CD8-positive, alpha-beta memory T cell (primary cell): ENCODE measurements at regions not wholly inside any gene's neighbourhood (a gene's known extent, or its start where the extent isn't known, plus 50 kb on each side); places are given as distances from the start of the nearest gene placed in this dataset.
"Not testable (repeated sequence)": the region's sequence is repeated elsewhere in the genome, so short reads cannot be mapped to it uniquely, and the experiment has no call there.

Source experiments
- CTCF ChIA-PET: fragments of 350-600 bp; sonication (Branson Sonifier 250); formaldehyde crosslinking; loops from one replicate; lab custom pipeline; 2021; ENCODE audit warnings: antibody characterized with exemption; lab: Charles Lee
- POLR2A ChIA-PET: fragments of 350-600 bp; sonication (Branson Sonifier 250); formaldehyde crosslinking; loops from one replicate; lab custom pipeline; 2021; ENCODE audit warnings: antibody characterized with exemption; lab: Charles Lee
- DNase-seq, 5 donors: peaks; one replicate each; pipeline versions ENCODE4 v3.0.0 to v3.0.0-alpha.2; 2020 to 2022; ENCODE audit warnings: mixed read lengths in 1 of 5
- H3K27ac ChIP-seq: one replicate; pipeline ENCODE4 v1.7.0; 2013; ENCODE audit warnings: low read depth, mild to moderate bottlenecking, low read length, moderate library complexity
- H3K27me3 ChIP-seq: 2 replicates; pipeline ENCODE4 v1.7.0; 2013; ENCODE audit warnings: low read length, mild to moderate bottlenecking; ENCODE audit not compliant: insufficient read depth, poor library complexity, severe bottlenecking
- H3K36me3 ChIP-seq: 2 replicates; pipeline ENCODE4 v1.7.0; 2013; ENCODE audit warnings: mild to moderate bottlenecking, low read length, moderate library complexity; ENCODE audit not compliant: insufficient read depth
- H3K4me1 ChIP-seq: 2 replicates; pipeline ENCODE4 v1.7.0; 2013; ENCODE audit warnings: mild to moderate bottlenecking, low read length, moderate library complexity; ENCODE audit not compliant: insufficient read depth
- H3K4me3 ChIP-seq: 2 replicates; pipeline ENCODE4 v1.7.0; 2013; ENCODE audit warnings: mild to moderate bottlenecking, low read length
- H3K9me3 ChIP-seq: 2 replicates; pipeline ENCODE4 v1.7.0; 2013; ENCODE audit warnings: mild to moderate bottlenecking, low read length
- H3K27ac Mint-ChIP-seq, 8 donors: one replicate each; pipeline ENCODE4 v1.8.0; 2020 to 2021; ENCODE audit warnings: mixed read lengths in 8 of 8, mild to moderate bottlenecking in 6 of 8, inconsistent platforms in 3 of 8, moderate library complexity in 3 of 8
- H3K27me3 Mint-ChIP-seq, 2 donors: one replicate each; pipeline ENCODE4 v1.8.0; 2020 to 2021; ENCODE audit warnings: mixed read lengths in 2 of 2, mild to moderate bottlenecking in 1 of 2, moderate library complexity in 1 of 2
- H3K36me3 Mint-ChIP-seq, 3 donors: one replicate each; pipeline ENCODE4 v1.8.0; 2020 to 2021; ENCODE audit warnings: mixed read lengths in 3 of 3, inconsistent platforms in 1 of 3, mild to moderate bottlenecking in 1 of 3
- H3K4me1 Mint-ChIP-seq, 3 donors: one replicate each; pipeline ENCODE4 v1.8.0; 2020 to 2021; ENCODE audit warnings: mixed read lengths in 3 of 3, inconsistent platforms in 1 of 3, mild to moderate bottlenecking in 1 of 3
- H3K4me3 Mint-ChIP-seq, 7 donors: one replicate each; pipeline ENCODE4 v1.8.0; 2020 to 2021; ENCODE audit warnings: mixed read lengths in 7 of 7, mild to moderate bottlenecking in 6 of 7, moderate library complexity in 4 of 7, inconsistent platforms in 2 of 7
- H3K9me3 Mint-ChIP-seq, 5 donors: one replicate each; pipeline ENCODE4 v1.8.0; 2020 to 2022; ENCODE audit warnings: mixed read lengths in 5 of 5, mild to moderate bottlenecking in 3 of 5, moderate library complexity in 2 of 5, inconsistent platforms in 1 of 5

DNA sequence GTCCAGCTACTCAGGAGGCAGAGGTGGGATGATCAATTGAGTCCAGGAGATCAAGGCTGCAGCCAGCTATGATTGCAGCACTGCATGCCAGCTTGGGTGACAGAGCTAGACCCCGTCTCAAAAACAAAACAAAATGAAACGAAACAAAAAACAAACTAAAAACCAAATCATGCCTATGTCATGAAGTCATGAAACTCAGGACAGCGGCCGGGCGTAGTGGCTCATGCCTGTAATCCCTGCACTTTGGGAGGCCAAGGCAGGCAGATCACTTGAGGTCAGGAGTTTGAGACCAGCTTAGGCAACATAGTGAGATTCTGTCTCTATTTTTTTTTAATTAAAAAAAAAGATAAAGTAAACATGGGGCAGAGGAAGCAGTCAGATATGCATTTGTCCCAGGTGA lies 472.6 kb downstream of the GOLGA6L6 start:
- H3K36me3 ChIP-seq, H3K4me1 ChIP-seq, H3K9me3 Mint-ChIP-seq, H3K27me3 Mint-ChIP-seq, H3K27ac ChIP-seq, H3K36me3 Mint-ChIP-seq, POLR2A ChIA-PET, CTCF ChIA-PET, H3K9me3 ChIP-seq, H3K27ac Mint-ChIP-seq, H3K27me3 ChIP-seq, H3K4me3 ChIP-seq, H3K4me1 Mint-ChIP-seq, DNase-seq, H3K4me3 Mint-ChIP-seq: not testable (repeated sequence)

DNA sequence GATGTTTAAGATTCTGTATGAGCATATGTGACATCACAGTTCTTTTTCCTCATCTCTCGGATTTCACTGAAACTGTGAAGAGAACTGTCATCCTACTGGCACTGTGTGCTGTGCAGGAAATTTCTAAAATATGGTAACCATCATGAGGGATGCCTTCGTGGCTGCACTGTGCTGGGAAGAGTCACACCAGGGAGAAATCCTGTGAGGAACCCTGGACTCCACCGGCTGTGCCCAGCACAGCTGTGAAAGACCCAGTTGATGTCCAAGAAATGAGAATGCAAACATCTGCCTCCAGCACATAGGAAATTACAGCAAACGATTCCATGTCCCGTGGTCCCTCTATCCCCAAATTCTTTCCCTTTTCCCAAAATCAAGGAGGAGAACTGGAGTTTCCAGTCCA lies 475.4 kb downstream of the GOLGA6L6 start:
- POLR2A ChIA-PET, H3K27me3 Mint-ChIP-seq, H3K36me3 Mint-ChIP-seq: not testable (repeated sequence)

DNA sequence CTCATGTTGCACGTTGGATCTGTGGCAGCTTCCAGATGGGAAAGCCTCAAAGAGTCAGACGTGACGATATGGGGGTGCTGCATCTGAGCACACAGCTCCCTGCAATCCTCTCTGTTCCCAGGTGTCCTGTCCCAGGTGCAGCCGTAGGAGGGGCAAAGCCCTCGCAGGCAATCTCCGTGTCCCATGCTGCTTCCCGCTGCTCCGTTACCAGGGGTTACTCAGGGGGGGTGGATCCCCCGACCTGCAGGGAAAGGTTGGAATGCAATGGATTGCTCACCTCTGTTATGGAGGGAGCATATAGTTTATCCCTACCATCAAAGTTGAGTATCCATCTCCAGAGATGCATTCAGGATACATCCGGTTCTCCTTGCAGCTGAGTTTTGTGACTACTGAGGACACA lies 476.1 kb downstream of the GOLGA6L6 start:
- H3K27ac Mint-ChIP-seq, H3K4me1 Mint-ChIP-seq, H3K36me3 Mint-ChIP-seq, H3K27me3 Mint-ChIP-seq, H3K4me1 ChIP-seq, H3K4me3 ChIP-seq, POLR2A ChIA-PET, H3K36me3 ChIP-seq, H3K27me3 ChIP-seq, H3K9me3 ChIP-seq, CTCF ChIA-PET, DNase-seq, H3K4me3 Mint-ChIP-seq, H3K27ac ChIP-seq, H3K9me3 Mint-ChIP-seq: not testable (repeated sequence)

More for the DNA sequence above, 475.4 kb downstream of the GOLGA6L6 start:
- H3K27me3 ChIP-seq, CTCF ChIA-PET, H3K9me3 ChIP-seq, H3K4me1 ChIP-seq, H3K9me3 Mint-ChIP-seq, H3K27ac Mint-ChIP-seq, H3K27ac ChIP-seq, H3K4me3 ChIP-seq, H3K4me3 Mint-ChIP-seq, H3K36me3 ChIP-seq, H3K4me1 Mint-ChIP-seq, DNase-seq: not testable (repeated sequence)

DNA sequence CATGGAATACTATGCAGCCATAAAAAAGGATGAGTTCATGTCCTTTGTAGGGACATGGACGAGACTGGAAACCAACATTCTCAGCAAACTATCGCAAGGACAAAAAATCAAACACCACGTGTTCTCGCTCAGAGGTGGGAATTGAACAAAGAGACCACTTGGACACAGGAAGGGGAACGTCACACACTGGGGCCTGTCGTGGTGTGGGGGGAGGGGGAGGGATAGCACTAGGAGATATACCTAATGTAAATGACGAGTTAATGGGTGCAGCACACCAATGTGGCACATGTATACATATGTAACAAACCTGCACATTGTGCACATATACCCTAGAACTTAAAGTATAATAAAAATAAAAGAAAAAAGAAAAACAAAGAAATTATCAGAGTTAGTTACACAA lies 478.4 kb downstream of the GOLGA6L6 start:
- POLR2A ChIA-PET, H3K27ac ChIP-seq, H3K9me3 Mint-ChIP-seq, H3K27me3 ChIP-seq, H3K9me3 ChIP-seq, H3K4me3 ChIP-seq, H3K36me3 Mint-ChIP-seq, H3K36me3 ChIP-seq, H3K4me1 ChIP-seq, H3K27me3 Mint-ChIP-seq, DNase-seq, H3K4me1 Mint-ChIP-seq, H3K27ac Mint-ChIP-seq, H3K4me3 Mint-ChIP-seq, CTCF ChIA-PET: not testable (repeated sequence)

DNA sequence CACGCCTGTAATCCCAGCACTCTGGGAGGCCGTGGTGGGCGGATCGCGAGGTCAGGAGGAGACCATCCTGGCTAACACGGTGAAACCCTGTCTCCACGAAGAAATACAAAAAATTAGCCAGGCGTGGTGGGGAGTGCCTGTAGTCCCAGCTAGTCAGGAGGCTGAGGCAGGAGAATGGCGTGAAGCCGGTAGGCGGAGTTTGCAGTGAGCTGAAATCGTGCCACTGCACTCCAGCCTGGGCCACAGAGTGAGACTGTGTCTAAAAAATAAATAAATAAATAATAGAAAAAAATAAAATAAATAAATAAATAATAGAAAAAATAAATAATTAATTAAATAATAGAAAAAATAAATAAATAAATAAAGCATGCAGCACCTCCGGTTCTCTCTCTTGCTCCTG lies 480.8 kb downstream of the GOLGA6L6 start:
- H3K4me3 Mint-ChIP-seq, H3K9me3 Mint-ChIP-seq, H3K27ac ChIP-seq, H3K4me1 Mint-ChIP-seq, H3K36me3 Mint-ChIP-seq, H3K4me3 ChIP-seq, H3K27me3 Mint-ChIP-seq, H3K27ac Mint-ChIP-seq, CTCF ChIA-PET, POLR2A ChIA-PET, H3K9me3 ChIP-seq, DNase-seq, H3K36me3 ChIP-seq, H3K4me1 ChIP-seq, H3K27me3 ChIP-seq: not testable (repeated sequence)

DNA sequence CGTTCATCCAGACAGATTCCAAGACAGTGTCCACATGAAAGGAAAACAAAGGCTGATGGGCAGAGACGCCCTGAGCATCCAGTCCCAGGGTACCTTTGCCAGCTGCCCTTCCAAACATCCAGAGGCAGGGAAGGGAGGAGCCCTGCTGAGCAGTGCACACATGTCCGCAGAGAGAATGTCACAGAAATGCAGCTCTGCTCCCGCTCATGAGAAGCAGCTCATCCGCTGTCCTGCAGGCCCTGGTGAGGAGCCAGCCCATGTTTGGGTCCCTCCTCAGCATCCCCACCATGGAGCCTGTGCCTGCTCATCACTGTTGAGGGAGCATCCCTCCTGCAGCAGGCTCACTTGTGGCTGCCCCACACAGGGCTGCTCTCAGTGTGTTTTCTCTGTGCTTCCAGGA lies 484.7 kb downstream of the GOLGA6L6 start:
- H3K4me1 Mint-ChIP-seq, H3K9me3 Mint-ChIP-seq, H3K27me3 ChIP-seq, CTCF ChIA-PET, H3K4me3 Mint-ChIP-seq, H3K27ac ChIP-seq, H3K27ac Mint-ChIP-seq, H3K36me3 ChIP-seq, POLR2A ChIA-PET, H3K36me3 Mint-ChIP-seq, H3K4me3 ChIP-seq, DNase-seq, H3K4me1 ChIP-seq, H3K9me3 ChIP-seq, H3K27me3 Mint-ChIP-seq: not testable (repeated sequence)

DNA sequence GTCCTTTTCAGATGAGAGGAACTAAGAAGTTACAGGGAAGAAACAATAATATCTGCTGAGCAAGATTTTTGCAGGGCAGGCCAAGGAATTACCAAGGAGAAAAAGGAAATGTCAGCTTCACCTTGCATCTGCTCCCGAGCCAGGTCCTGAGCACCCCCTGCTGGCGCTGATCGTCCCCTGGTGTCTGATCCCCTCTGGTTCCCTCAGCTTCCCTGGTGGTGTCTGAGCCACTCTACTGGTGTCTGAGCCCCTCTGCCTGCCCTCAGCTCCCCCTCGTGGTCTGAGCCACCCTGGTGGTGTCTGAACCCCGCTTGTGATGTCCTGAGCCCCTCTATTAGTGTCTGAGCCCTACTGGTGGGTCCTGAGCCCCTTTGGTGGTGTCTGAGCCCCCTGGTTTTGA lies 485.7 kb downstream of the GOLGA6L6 start:
- H3K4me1 ChIP-seq, H3K4me3 ChIP-seq, H3K9me3 Mint-ChIP-seq, H3K4me1 Mint-ChIP-seq, H3K27ac ChIP-seq, H3K27me3 ChIP-seq, H3K27me3 Mint-ChIP-seq, H3K9me3 ChIP-seq, H3K4me3 Mint-ChIP-seq, DNase-seq, H3K27ac Mint-ChIP-seq, H3K36me3 ChIP-seq, CTCF ChIA-PET, H3K36me3 Mint-ChIP-seq, POLR2A ChIA-PET: not testable (repeated sequence)

DNA sequence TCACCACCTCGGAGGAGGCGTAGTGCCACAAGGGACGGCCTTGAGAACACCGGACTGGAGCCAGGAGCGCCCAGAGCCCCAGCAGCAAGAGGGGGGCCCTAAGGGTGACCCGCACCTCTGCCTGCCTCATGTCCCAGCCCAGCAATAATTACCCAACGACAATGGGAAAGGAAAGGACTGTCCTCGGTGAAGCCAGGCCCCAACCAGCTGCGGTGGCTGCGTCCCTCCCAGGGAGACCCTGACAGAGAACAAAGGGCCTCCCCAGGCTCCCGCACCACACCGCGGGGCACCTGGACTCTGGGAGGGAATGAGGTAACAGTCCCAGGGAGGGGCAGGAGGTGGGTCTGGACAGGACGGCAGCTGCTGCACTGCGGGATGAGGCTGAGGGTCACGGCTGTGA lies 493.4 kb downstream of the GOLGA6L6 start:
- H3K4me3 ChIP-seq, H3K9me3 Mint-ChIP-seq, H3K36me3 ChIP-seq, H3K4me1 Mint-ChIP-seq, H3K4me1 ChIP-seq, H3K27ac ChIP-seq, H3K9me3 ChIP-seq, H3K27me3 Mint-ChIP-seq, H3K27ac Mint-ChIP-seq, H3K4me3 Mint-ChIP-seq, CTCF ChIA-PET, DNase-seq, POLR2A ChIA-PET, H3K36me3 Mint-ChIP-seq, H3K27me3 ChIP-seq: not testable (repeated sequence)

DNA sequence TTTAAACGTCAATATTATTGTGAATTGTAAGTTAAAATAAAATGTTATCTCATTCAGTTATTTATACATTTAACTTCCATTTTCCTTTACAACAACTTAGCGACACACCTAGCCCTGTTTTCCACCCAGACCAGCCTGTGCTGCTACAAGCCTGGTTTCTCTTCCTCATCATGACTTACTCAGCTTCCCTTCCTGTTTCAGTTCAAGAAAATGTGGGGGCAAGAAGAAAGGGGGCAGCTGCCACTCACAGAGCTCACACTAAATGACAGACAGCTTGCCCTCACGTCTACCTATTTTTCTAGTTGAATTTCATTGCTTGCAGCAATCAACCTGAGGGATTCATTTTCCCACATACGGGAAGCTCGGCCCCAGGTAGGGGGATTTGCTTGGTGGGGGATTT lies 496.4 kb downstream of the GOLGA6L6 start:
- H3K9me3 Mint-ChIP-seq, H3K27ac ChIP-seq, H3K27me3 Mint-ChIP-seq, CTCF ChIA-PET, H3K4me1 Mint-ChIP-seq, H3K27me3 ChIP-seq, H3K4me1 ChIP-seq, POLR2A ChIA-PET, H3K4me3 ChIP-seq, H3K36me3 Mint-ChIP-seq, H3K36me3 ChIP-seq, H3K27ac Mint-ChIP-seq, H3K9me3 ChIP-seq, DNase-seq, H3K4me3 Mint-ChIP-seq: not testable (repeated sequence)
